ENCODE measurements at regions not wholly inside any gene's neighbourhood (a gene's known extent, or its start where the extent isn't known, plus 50 kb on each side); places are given as distances from the start of the nearest gene placed in this dataset.

DNA sequence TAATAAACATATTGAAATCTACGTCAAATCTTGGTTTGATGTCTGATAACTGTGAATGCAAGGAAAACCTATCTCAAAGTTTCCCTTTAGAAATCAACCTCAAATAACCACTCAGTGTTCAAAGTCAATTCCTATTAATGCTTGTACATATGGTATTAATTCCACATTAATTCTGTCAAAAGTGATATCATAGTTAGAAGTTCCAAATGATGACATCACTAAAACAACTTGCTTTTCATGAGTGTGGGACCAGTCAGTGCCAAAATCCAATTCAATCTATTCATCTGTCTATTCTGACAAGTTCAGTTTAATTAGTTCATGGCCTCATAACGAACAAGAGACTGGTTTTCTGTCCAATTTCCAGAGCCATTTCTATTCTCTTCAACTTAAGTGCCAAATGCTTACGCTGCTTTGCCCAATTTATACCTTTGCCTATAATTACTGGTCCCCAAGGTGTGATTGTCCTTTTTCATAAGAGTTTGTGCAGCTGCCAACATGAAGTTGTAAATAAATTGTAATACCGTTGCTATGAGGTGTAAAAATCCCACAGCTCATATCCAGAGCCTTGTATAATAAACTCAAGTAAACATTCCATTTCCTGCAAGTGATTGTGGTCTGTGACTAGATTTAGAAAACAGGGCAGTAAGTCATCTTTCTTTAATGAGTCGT is 476.2 kb downstream of the RAB28 start:
- TF ChIP-seq, protein P1, sequence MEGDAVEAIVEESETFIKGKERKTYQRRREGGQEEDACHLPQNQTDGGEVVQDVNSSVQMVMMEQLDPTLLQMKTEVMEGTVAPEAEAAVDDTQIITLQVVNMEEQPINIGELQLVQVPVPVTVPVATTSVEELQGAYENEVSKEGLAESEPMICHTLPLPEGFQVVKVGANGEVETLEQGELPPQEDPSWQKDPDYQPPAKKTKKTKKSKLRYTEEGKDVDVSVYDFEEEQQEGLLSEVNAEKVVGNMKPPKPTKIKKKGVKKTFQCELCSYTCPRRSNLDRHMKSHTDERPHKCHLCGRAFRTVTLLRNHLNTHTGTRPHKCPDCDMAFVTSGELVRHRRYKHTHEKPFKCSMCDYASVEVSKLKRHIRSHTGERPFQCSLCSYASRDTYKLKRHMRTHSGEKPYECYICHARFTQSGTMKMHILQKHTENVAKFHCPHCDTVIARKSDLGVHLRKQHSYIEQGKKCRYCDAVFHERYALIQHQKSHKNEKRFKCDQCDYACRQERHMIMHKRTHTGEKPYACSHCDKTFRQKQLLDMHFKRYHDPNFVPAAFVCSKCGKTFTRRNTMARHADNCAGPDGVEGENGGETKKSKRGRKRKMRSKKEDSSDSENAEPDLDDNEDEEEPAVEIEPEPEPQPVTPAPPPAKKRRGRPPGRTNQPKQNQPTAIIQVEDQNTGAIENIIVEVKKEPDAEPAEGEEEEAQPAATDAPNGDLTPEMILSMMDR (IDR thresholded peaks at IDR 0.05), result no peak
- WGBS, 2 donors, result 59 to 67% methylated on average over 5 of the region's 5 CpGs
- H3K4me1 ChIP-seq, result no peaks in the 10 kb centered on the region
- H3K27me3 ChIP-seq, result no peaks in the 10 kb centered on the region
- H3K36me3 ChIP-seq, result no peaks in the 10 kb centered on the region
- H3K27ac ChIP-seq, result no peak overlapping the region
- ATAC-seq, result no peak
- intact Hi-C loops (cut with DNase I), result no loop called here
- DNase-seq, result no peak
- H3K9me3 ChIP-seq, result no peaks in the 10 kb centered on the region
- H3K4me3 ChIP-seq, result no peak overlapping the region

DNA sequence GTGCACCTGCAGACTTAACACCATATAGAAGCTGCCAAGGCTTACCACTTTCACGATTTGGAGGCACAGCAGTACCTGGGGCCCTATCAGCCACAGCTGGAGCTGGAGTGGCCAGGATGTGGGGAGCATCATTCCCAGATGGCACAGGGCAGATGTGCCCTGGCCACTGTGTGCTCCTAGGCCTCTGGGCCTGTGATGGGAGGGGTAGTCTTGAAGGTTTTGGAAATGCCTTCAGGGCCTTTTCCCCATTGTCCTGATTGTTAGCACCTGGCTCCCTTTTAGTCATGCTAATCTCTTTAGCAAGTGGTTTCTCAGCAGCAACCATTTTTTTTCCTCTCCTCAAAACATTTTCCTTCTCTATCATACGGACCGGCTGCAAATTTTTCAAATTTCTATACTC is 490.2 kb downstream of the RAB28 start:
- H3K27me3 ChIP-seq, result no peaks in the 10 kb centered on the region
- ATAC-seq, result no peak
- no peak for DNase-seq
- H3K4me1 ChIP-seq, result no peaks in the 10 kb centered on the region
- TF ChIP-seq, protein P1 (IDR thresholded peaks at IDR 0.05), result no peak
- WGBS, 2 donors, result 92% methylated on average over 3 of the region's 3 CpGs
- peaks cover 0 to 20% (median 6%) of the 10 kb centered on the region in 11 donors for H3K9me3 ChIP-seq
- no peaks in the 10 kb centered on the region for H3K36me3 ChIP-seq
- no peak overlapping the region for H3K27ac ChIP-seq
- H3K4me3 ChIP-seq, result no peak overlapping the region
- intact Hi-C loops (cut with DNase I), result no loop called here

DNA sequence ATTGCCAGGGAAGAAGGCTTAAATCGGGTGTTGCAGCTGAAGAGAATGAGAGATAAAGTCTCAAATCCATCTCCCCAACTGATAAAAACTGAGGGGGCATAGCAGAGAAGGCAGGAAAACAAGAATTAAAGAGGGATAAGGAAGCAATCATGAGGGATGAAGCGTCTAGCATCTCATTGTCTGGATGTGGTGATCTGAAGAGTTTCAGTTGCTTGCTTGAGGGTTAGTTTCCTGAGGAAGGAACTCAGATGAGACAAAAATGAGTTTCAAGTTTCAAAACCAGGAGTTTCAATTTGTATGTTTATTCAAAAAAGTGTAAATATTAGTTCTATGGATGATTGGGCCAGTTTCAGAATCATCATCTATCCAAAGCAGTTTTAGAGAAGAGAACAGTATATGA is 496.9 kb downstream of the RAB28 start:
- ATAC-seq (no peak), DNase-seq (no peak)
- WGBS, 2 donors, result 65 to 66% methylated on average over 2 of the region's 2 CpGs
- intact Hi-C loops (cut with DNase I), result no loop called here
- Histone ChIP-seq H3K27me3 (no peaks in the 10 kb centered on the region), H3K36me3 (no peaks in the 10 kb centered on the region), H3K4me3 (no peak overlapping the region), H3K9me3 (peaks cover 0 to 13% (median 0%) of the 10 kb centered on the region in 11 donors), H3K27ac (no peak overlapping the region), H3K4me1 (no peaks in the 10 kb centered on the region)
- TF ChIP-seq, protein P1 (IDR thresholded peaks at IDR 0.05), result no peak

DNA sequence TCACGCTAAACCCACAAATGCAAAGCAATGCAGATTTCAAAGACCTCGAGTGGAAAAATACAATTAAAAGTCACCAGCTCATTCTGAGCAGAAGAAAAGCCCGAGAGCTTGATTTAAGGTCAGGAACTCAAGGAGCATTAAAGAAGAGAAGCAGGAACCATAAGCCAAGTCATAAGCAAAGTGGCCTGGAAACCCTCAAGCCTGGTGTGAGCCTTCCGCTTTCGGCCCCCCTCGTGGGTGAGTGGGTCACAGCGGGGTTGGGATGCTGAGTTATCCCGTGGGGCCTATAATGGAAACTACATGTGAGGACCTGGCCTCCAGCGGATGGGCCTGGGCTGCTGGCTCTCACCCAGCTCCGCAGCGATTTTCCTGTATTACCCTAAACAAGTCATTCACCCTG is 504.3 kb downstream of the RAB28 start:
- Histone ChIP-seq H3K27ac (no peak overlapping the region), H3K27me3 (no peaks in the 10 kb centered on the region), H3K4me1 (no peaks in the 10 kb centered on the region), H3K9me3 (peaks cover 0 to 13% (median 0%) of the 10 kb centered on the region in 11 donors), H3K36me3 (no peaks in the 10 kb centered on the region), H3K4me3 (no peak overlapping the region)
- DNase-seq (no peak), ATAC-seq (no peak)
- TF ChIP-seq, protein P1 (IDR thresholded peaks at IDR 0.05), result no peak
- 87 to 88% methylated on average over 11 of the region's 11 CpGs for WGBS, 2 donors
- intact Hi-C loops (cut with DNase I), result no loop called here
